Loucy (cell line): ENCODE measurements at regions not wholly inside any gene's neighbourhood (a gene's known extent, or its start where the extent isn't known, plus 50 kb on each side); places are given as distances from the start of the nearest gene placed in this dataset.

Experiments
- H2AFZ ChIP-seq: fragments of 200-600 bp; sonication (generic); 2 replicates; pipeline ENCODE4 v1.6.0; 2016; ENCODE audit warnings: antibody characterized with exemption, mild to moderate bottlenecking, low read length, moderate library complexity
- H3F3A ChIP-seq: fragments of 200-600 bp; 2 replicates; pipeline ENCODE4 v1.6.0; 2016; ENCODE audit warnings: antibody characterized with exemption, low read depth, mild to moderate bottlenecking
- H3K27me3 ChIP-seq: fragments of 200-600 bp; sonication (generic); 2 replicates; pipeline ENCODE4 v1.6.1; 2014; ENCODE audit warnings: low read length, mild to moderate bottlenecking; ENCODE audit not compliant: insufficient read depth, poor library complexity, severe bottlenecking
- H3K36me3 ChIP-seq: fragments of 200-600 bp; sonication (generic); 2 replicates; pipeline ENCODE4 v1.6.1; 2016; ENCODE audit warnings: low read length; ENCODE audit not compliant: insufficient read depth
- H3K4me1 ChIP-seq: fragments of 200-600 bp; sonication (generic); 2 replicates; pipeline ENCODE4 v1.5.1; 2014; ENCODE audit warnings: low read length, mild to moderate bottlenecking; ENCODE audit not compliant: insufficient read depth, poor library complexity, severe bottlenecking
- H3K4me2 ChIP-seq: fragments of 200-600 bp; sonication (generic); 2 replicates; pipeline ENCODE4 v1.6.0; 2014; ENCODE audit warnings: antibody characterized with exemption, low read length, low read depth, mild to moderate bottlenecking; ENCODE audit not compliant: poor library complexity, severe bottlenecking
- H3K4me3 ChIP-seq: fragments of 200-600 bp; sonication (generic); 2 replicates; pipeline ENCODE4 v1.5.1; 2014; ENCODE audit warnings: low read length, mild to moderate bottlenecking, mixed read lengths; ENCODE audit not compliant: poor library complexity, severe bottlenecking
- H3K79me2 ChIP-seq: fragments of 200-600 bp; sonication (generic); 2 replicates; pipeline ENCODE4 v1.6.1; 2014; ENCODE audit warnings: low read length; ENCODE audit not compliant: insufficient read depth
- H3K9ac ChIP-seq: fragments of 200-600 bp; sonication (generic); 2 replicates; pipeline ENCODE4 v1.6.0; 2014; ENCODE audit warnings: mild to moderate bottlenecking, low read depth, low read length, moderate library complexity; ENCODE audit not compliant: poor library complexity, severe bottlenecking
- H3K9me2 ChIP-seq: fragments of 200-600 bp; sonication (generic); replicated peaks from 2 replicates; pipeline ENCODE4 v1.6.1; 2016; ENCODE audit warnings: low read depth, low read length, mixed read lengths
- H3K9me3 ChIP-seq: fragments of 200-600 bp; sonication (generic); 2 replicates; pipeline ENCODE4 v1.6.1; 2014; ENCODE audit warnings: mild to moderate bottlenecking, antibody characterized with exemption, low read length, low read depth; ENCODE audit not compliant: insufficient read depth
- H4K20me1 ChIP-seq: fragments of 200-600 bp; sonication (generic); 2 replicates; pipeline ENCODE4 v1.6.0; 2014; ENCODE audit warnings: antibody characterized with exemption, low read length, mild to moderate bottlenecking; ENCODE audit not compliant: insufficient read depth, poor library complexity, severe bottlenecking
- CTCF ChIP-seq: fragments of 200-600 bp; sonication (generic); conservative IDR thresholded peaks from 2 replicates; pipeline ENCODE4 v1.5.1; 2014; ENCODE audit warnings: mild to moderate bottlenecking, antibody characterized with exemption, low read length
- EZH2phosphoT487 ChIP-seq: fragments of 200-600 bp; IDR thresholded peaks from 2 replicates; pipeline ENCODE4 v1.6.1; 2018; ENCODE audit warnings: antibody characterized with exemption, mild to moderate bottlenecking, moderate library complexity, borderline replicate concordance

GRCh38 chr21:39108291-39109162 lies 74.7 kb downstream of the PSMG1 start:
- TF ChIP-seq EZH2phosphoT487 = no peak
- no peak for TF ChIP-seq CTCF
- no peak overlapping the region for H2AFZ ChIP-seq
- H3F3A ChIP-seq = no peaks in the 10 kb centered on the region
- H3K9me2 ChIP-seq = no peaks in the 10 kb centered on the region
- H3K9me3 ChIP-seq = no peaks in the 10 kb centered on the region
- no peaks in the 10 kb centered on the region for H3K79me2 ChIP-seq
- no peaks in the 10 kb centered on the region for H4K20me1 ChIP-seq
- H3K4me2 ChIP-seq = no peak overlapping the region
- H3K4me1 ChIP-seq = peaks cover 11% of the 10 kb centered on the region
- H3K27me3 ChIP-seq = no peaks in the 10 kb centered on the region
- no peaks in the 10 kb centered on the region for H3K36me3 ChIP-seq
- H3K9ac ChIP-seq = no peak overlapping the region
- H3K4me3 ChIP-seq = no peak overlapping the region

- Histone ChIP-seq H3K9ac (no peak overlapping the region), H4K20me1 (no peaks in the 10 kb centered on the region), H3K4me3 (no peak overlapping the region), H3K79me2 (no peaks in the 10 kb centered on the region), H2AFZ (no peak overlapping the region), H3K9me3 (no peaks in the 10 kb centered on the region), H3K4me1 (peaks cover 11% of the 10 kb centered on the region), H3K36me3 (no peaks in the 10 kb centered on the region), H3K4me2 (no peak overlapping the region), H3K9me2 (no peaks in the 10 kb centered on the region), H3F3A (no peaks in the 10 kb centered on the region), H3K27me3 (no peaks in the 10 kb centered on the region)
- no peak for TF ChIP-seq EZH2phosphoT487
- TF ChIP-seq CTCF = no peak
Observed at GRCh38 chr21:39107739-39108138, 75.5 kb downstream of the PSMG1 start.

GRCh38 chr21:39106881-39107462 lies 76.3 kb downstream of the PSMG1 start:
- Histone ChIP-seq H3F3A (no peaks in the 10 kb centered on the region), H3K9ac (no peak overlapping the region), H3K9me3 (no peaks in the 10 kb centered on the region), H3K4me1 (peaks cover 11% of the 10 kb centered on the region), H3K4me2 (no peak overlapping the region), H4K20me1 (no peaks in the 10 kb centered on the region), H3K9me2 (no peaks in the 10 kb centered on the region), H3K4me3 (no peak overlapping the region), H3K79me2 (no peaks in the 10 kb centered on the region), H2AFZ (no peak overlapping the region), H3K27me3 (no peaks in the 10 kb centered on the region), H3K36me3 (no peaks in the 10 kb centered on the region)
- TF ChIP-seq CTCF (no peak), EZH2phosphoT487 (no peak)
